ENCODE measurements at regions not wholly inside any gene's neighbourhood (a gene's known extent, or its start where the extent isn't known, plus 50 kb on each side); places are given as distances from the start of the nearest gene placed in this dataset.
"Not testable (repeated sequence)": the region's sequence is repeated elsewhere in the genome, so short reads cannot be mapped to it uniquely, and the experiment has no call there.

DNA sequence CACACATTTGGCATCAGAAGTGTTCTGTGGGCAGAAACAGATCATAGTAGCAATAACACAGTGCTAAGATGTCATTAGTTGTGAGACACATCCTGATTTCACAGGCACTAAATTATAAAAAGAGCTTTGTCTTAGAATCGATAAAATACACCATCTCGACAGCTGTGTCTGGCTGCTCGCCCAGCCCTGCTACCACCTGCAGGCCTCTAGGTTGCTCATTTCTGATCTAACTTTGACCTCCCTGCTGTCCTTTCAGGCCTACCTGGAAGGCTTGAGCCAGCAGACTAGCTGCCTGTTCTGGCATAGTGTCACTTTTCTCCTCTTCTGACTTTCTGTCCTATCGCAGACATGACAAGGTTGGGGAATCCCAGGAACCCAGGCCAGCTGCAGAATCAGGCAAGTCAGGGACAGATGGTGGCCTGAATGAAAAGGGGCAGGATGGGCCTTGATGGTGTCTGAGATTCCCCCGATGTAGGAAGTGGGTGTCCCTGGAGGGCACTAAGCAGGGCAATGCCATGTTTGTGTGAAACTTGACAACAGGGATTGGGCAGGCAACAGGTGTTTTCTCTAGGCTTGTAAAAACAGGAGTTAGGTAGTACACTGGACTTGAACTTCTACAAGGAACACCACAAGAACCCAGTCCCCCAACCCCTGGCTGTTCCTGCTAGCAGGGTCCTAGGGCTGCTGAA lies 66.6 kb upstream of the RHOU start:
- Mint-ChIP-seq H3K27me3 (peaks cover 7% of the 10 kb centered on the region), H3K27ac (no peak overlapping the region), H3K9me3 (ENCODE audit: insufficient read depth) (no peaks in the 10 kb centered on the region), H3K4me3 (no peak overlapping the region), H3K4me1 (no peaks in the 10 kb centered on the region)
- no peaks in the 10 kb centered on the region for H4K20me1 ChIP-seq (ENCODE audit: control insufficient read depth, insufficient read depth, low read length, poor library complexity, severe bottlenecking)
- no peaks in the 10 kb centered on the region for H3K36me3 ChIP-seq (replicated peaks in 1 of 2; ENCODE audit: control extremely low read depth in 1 of 2, control insufficient read depth in 1 of 2, extremely low read depth in 1 of 2, insufficient read depth in 2 of 2, low read length in 1 of 2)
- TF ChIP-seq, protein P1, sequence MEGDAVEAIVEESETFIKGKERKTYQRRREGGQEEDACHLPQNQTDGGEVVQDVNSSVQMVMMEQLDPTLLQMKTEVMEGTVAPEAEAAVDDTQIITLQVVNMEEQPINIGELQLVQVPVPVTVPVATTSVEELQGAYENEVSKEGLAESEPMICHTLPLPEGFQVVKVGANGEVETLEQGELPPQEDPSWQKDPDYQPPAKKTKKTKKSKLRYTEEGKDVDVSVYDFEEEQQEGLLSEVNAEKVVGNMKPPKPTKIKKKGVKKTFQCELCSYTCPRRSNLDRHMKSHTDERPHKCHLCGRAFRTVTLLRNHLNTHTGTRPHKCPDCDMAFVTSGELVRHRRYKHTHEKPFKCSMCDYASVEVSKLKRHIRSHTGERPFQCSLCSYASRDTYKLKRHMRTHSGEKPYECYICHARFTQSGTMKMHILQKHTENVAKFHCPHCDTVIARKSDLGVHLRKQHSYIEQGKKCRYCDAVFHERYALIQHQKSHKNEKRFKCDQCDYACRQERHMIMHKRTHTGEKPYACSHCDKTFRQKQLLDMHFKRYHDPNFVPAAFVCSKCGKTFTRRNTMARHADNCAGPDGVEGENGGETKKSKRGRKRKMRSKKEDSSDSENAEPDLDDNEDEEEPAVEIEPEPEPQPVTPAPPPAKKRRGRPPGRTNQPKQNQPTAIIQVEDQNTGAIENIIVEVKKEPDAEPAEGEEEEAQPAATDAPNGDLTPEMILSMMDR (IDR thresholded peaks at IDR 0.05) = no peak
- TF ChIP-seq EZH2 (IDR thresholded peaks at IDR 0.05; ENCODE audit: borderline replicate concordance, insufficient read depth, low read depth, low read length, poor library complexity, severe bottlenecking) = no peak
- H3K9me3 ChIP-seq (ENCODE audit: control extremely low read depth in 1 of 3, control insufficient read depth in 2 of 3, insufficient read depth in 1 of 3, low read length in 2 of 3) = no peaks in the 10 kb centered on the region
- DNase-seq = no peak
- no peak overlapping the region for H3K27ac ChIP-seq (ENCODE audit: low read length in 2 of 2)
- H3K27me3 ChIP-seq (replicated peaks in 1 of 4; ENCODE audit: control extremely low read depth in 1 of 4, control insufficient read depth in 3 of 4, insufficient read depth in 4 of 4, low read length in 3 of 4) = peaks cover 0 to 8% (median 2%) of the 10 kb centered on the region in 4 experiments
- ChIA-PET POLR2A (no interaction called here), CTCF (interaction anchor here (0.6 to 8.5 kb wide), 3 partner anchors 9 to 558 kb away, joined by 3 to 147 read pairs (median 3); no protein-coding TSS in a partner anchor)
- no peaks in the 10 kb centered on the region for H3K4me1 ChIP-seq (ENCODE audit: control insufficient read depth in 2 of 2, insufficient read depth in 2 of 2, low read length in 2 of 2)
- H3K79me2 ChIP-seq (ENCODE audit: control insufficient read depth, insufficient read depth, low read length) = no peaks in the 10 kb centered on the region
- intact Hi-C loops (cut with micrococcal nuclease) = loop anchor here (10.0 kb wide), 1 partner anchor 1646 kb away; no protein-coding TSS in a partner anchor
- WGBS (ENCODE audit: insufficient coverage) = 71% methylated on average over 4 of the region's 5 CpGs
- H3K9ac ChIP-seq (ENCODE audit: low read length) = no peak overlapping the region
- no peak overlapping the region for H3K4me2 ChIP-seq (replicated peaks; ENCODE audit: low read depth, low read length, poor library complexity, severe bottlenecking)
- H3K4me3 ChIP-seq (ENCODE audit: control extremely low read depth in 1 of 5, extremely low read depth in 1 of 5, insufficient read depth in 1 of 5, low read depth in 2 of 5, low read length in 4 of 5) = no peak overlapping the region
- no peak for ATAC-seq (ENCODE audit: low read depth)
- no peak overlapping the region for H2AFZ ChIP-seq (ENCODE audit: insufficient read depth, low read depth, low read length, poor library complexity, severe bottlenecking)

GRCh38 chr1:228669242-228669585 lies 66.1 kb upstream of the RHOU start:
- ChIA-PET CTCF (interaction anchor here (0.6 to 8.5 kb wide), 2 partner anchors 546 to 558 kb away, joined by 3 to 147 read pairs; no protein-coding TSS in a partner anchor), POLR2A (no interaction called here)
- Mint-ChIP-seq H3K27me3 (peaks cover 7% of the 10 kb centered on the region), H3K4me1 (no peaks in the 10 kb centered on the region), H3K27ac (no peak overlapping the region), H3K4me3 (no peak overlapping the region), H3K9me3 (ENCODE audit: insufficient read depth) (no peaks in the 10 kb centered on the region)
- H3K4me3 ChIP-seq (ENCODE audit: control extremely low read depth in 1 of 5, extremely low read depth in 1 of 5, insufficient read depth in 1 of 5, low read depth in 2 of 5, low read length in 4 of 5) = no peak overlapping the region
- H3K79me2 ChIP-seq (ENCODE audit: control insufficient read depth, insufficient read depth, low read length) = no peaks in the 10 kb centered on the region
- ATAC-seq (ENCODE audit: low read depth) = no peak
- no peak overlapping the region for H3K27ac ChIP-seq (ENCODE audit: low read length in 2 of 2)
- no peaks in the 10 kb centered on the region for H3K4me1 ChIP-seq (ENCODE audit: control insufficient read depth in 2 of 2, insufficient read depth in 2 of 2, low read length in 2 of 2)
- no peak for DNase-seq
- no peaks in the 10 kb centered on the region for H4K20me1 ChIP-seq (ENCODE audit: control insufficient read depth, insufficient read depth, low read length, poor library complexity, severe bottlenecking)
- no peak overlapping the region for H2AFZ ChIP-seq (ENCODE audit: insufficient read depth, low read depth, low read length, poor library complexity, severe bottlenecking)
- H3K4me2 ChIP-seq (replicated peaks; ENCODE audit: low read depth, low read length, poor library complexity, severe bottlenecking) = no peak overlapping the region
- no CpG with 5 or more reads among the region's 1 CpG for WGBS (ENCODE audit: insufficient coverage)
- no peak overlapping the region for H3K9ac ChIP-seq (ENCODE audit: low read length)
- no peak for TF ChIP-seq EZH2 (IDR thresholded peaks at IDR 0.05; ENCODE audit: borderline replicate concordance, insufficient read depth, low read depth, low read length, poor library complexity, severe bottlenecking)
- TF ChIP-seq, protein P1 (IDR thresholded peaks at IDR 0.05) = no peak
- no peaks in the 10 kb centered on the region for H3K9me3 ChIP-seq (ENCODE audit: control extremely low read depth in 1 of 3, control insufficient read depth in 2 of 3, insufficient read depth in 1 of 3, low read length in 2 of 3)
- intact Hi-C loops (cut with micrococcal nuclease) = loop anchor here (10.0 kb wide), 1 partner anchor 1646 kb away; no protein-coding TSS in a partner anchor
- H3K36me3 ChIP-seq (replicated peaks in 1 of 2; ENCODE audit: control extremely low read depth in 1 of 2, control insufficient read depth in 1 of 2, extremely low read depth in 1 of 2, insufficient read depth in 2 of 2, low read length in 1 of 2) = no peaks in the 10 kb centered on the region
- H3K27me3 ChIP-seq (replicated peaks in 1 of 4; ENCODE audit: control extremely low read depth in 1 of 4, control insufficient read depth in 3 of 4, insufficient read depth in 4 of 4, low read length in 3 of 4) = peaks cover 0 to 8% (median 2%) of the 10 kb centered on the region in 4 experiments

GRCh38 chr1:228681076-228681565 lies 54.2 kb upstream of the RHOU start:
- H3K27ac Mint-ChIP-seq; H3K36me3 ChIP-seq (replicated peaks in 1 of 2; ENCODE audit: control extremely low read depth in 1 of 2, control insufficient read depth in 1 of 2, extremely low read depth in 1 of 2, insufficient read depth in 2 of 2, low read length in 1 of 2); POLR2A ChIA-PET; DNase-seq; H3K27ac ChIP-seq (ENCODE audit: low read length in 2 of 2); H2AFZ ChIP-seq (ENCODE audit: insufficient read depth, low read depth, low read length, poor library complexity, severe bottlenecking); H3K4me3 Mint-ChIP-seq; H4K20me1 ChIP-seq (ENCODE audit: control insufficient read depth, insufficient read depth, low read length, poor library complexity, severe bottlenecking); H3K4me2 ChIP-seq (replicated peaks; ENCODE audit: low read depth, low read length, poor library complexity, severe bottlenecking); H3K27me3 ChIP-seq (replicated peaks in 1 of 4; ENCODE audit: control extremely low read depth in 1 of 4, control insufficient read depth in 3 of 4, insufficient read depth in 4 of 4, low read length in 3 of 4); H3K9me3 Mint-ChIP-seq (ENCODE audit: insufficient read depth); intact Hi-C loops (cut with micrococcal nuclease); H3K79me2 ChIP-seq (ENCODE audit: control insufficient read depth, insufficient read depth, low read length); H3K4me3 ChIP-seq (ENCODE audit: control extremely low read depth in 1 of 5, extremely low read depth in 1 of 5, insufficient read depth in 1 of 5, low read depth in 2 of 5, low read length in 4 of 5); H3K9me3 ChIP-seq (ENCODE audit: control extremely low read depth in 1 of 3, control insufficient read depth in 2 of 3, insufficient read depth in 1 of 3, low read length in 2 of 3); H3K9ac ChIP-seq (ENCODE audit: low read length); H3K4me1 ChIP-seq (ENCODE audit: control insufficient read depth in 2 of 2, insufficient read depth in 2 of 2, low read length in 2 of 2); H3K4me1 Mint-ChIP-seq; CTCF ChIA-PET; ATAC-seq (ENCODE audit: low read depth): not testable (repeated sequence)
- WGBS (ENCODE audit: insufficient coverage) = 60% methylated on average over 8 of the region's 9 CpGs
- H3K27me3 Mint-ChIP-seq = peaks cover 38% of the 10 kb centered on the region

All from B cell (primary cell).